ENCODE measurements at regions not wholly inside any gene's neighbourhood (a gene's known extent, or its start where the extent isn't known, plus 50 kb on each side); places are given as distances from the start of the nearest gene placed in this dataset.

GRCh38 chr3:102258666-102259227 is 176.1 kb upstream of the ZPLD1 start:
- Histone ChIP-seq H3K4me1 (ENCODE audit: insufficient read depth, low read length) (no peaks in the 10 kb centered on the region), H3K9ac (ENCODE audit: insufficient read depth, low read depth, low read length) (no peak overlapping the region), H3K36me3 (replicated peaks in 1 of 2; ENCODE audit: control insufficient read depth in 1 of 2, insufficient read depth in 2 of 2, low read length in 2 of 2) (no peaks in the 10 kb centered on the region), H3K9me3 (ENCODE audit: low read length) (no peaks in the 10 kb centered on the region), H3K27me3 (ENCODE audit: control insufficient read depth in 1 of 2, insufficient read depth in 2 of 2, low read length in 2 of 2) (no peaks in the 10 kb centered on the region), H3K79me2 (ENCODE audit: insufficient read depth, low read length) (no peaks in the 10 kb centered on the region), H3K4me3 (replicated peaks in 1 of 3; ENCODE audit: insufficient read depth in 1 of 3, low read depth in 2 of 3, low read length in 3 of 3) (no peak overlapping the region), H2AFZ (ENCODE audit: low read length) (no peak overlapping the region), H3K4me2 (ENCODE audit: low read depth, low read length) (no peak overlapping the region), H4K20me1 (ENCODE audit: insufficient read depth, low read length) (no peaks in the 10 kb centered on the region), H3K27ac (ENCODE audit: extremely low read length, insufficient read depth, low read length) (no peak overlapping the region)
- ChIA-PET CTCF (ENCODE audit: low intra/inter-chr PET ratio, low total read pairs) (no interaction called here), POLR2A (no interaction called here)
- ATAC-seq: no peak
- in situ Hi-C loops (cut with HindIII; ENCODE audit: extremely low pct_ligation_motif_present, low pct_unique_long_range_greater_than_20kb): no loop called here
- intact Hi-C loops (cut with micrococcal nuclease; ENCODE audit: unreplicated experiment): no loop called here
- BruUV-seq (replicated peaks): no TSS peak
- FAIRE-seq: no peak
- DNase-seq (ENCODE audit: low spot score): no peak
- 1% methylated on average over 3 of the region's 3 CpGs for WGBS (ENCODE audit: low lambda C conversion rate)
- no peak for TF ChIP-seq NRL (CRISPR knock-in tag; IDR thresholded peaks at IDR 0.05; ENCODE audit: borderline replicate concordance)
- no peak for TF ChIP-seq ZNF101 (CRISPR knock-in tag; IDR thresholded peaks at IDR 0.05; ENCODE audit: borderline replicate concordance, low read depth)
- TF ChIP-seq MAFG (CRISPR knock-in tag; IDR thresholded peaks at IDR 0.05): no peak
- TF ChIP-seq NFRKB (IDR thresholded peaks at IDR 0.05): no peak
- no peak for TF ChIP-seq ZNF75D (CRISPR knock-in tag; IDR thresholded peaks at IDR 0.05; ENCODE audit: borderline replicate concordance)
- TF ChIP-seq NPAS2 (CRISPR knock-in tag; IDR thresholded peaks at IDR 0.05; ENCODE audit: borderline replicate concordance): no peak
- no peak for TF ChIP-seq ZNF776 (CRISPR knock-in tag; IDR thresholded peaks at IDR 0.05)
- TF ChIP-seq CSRNP1 (CRISPR knock-in tag; IDR thresholded peaks at IDR 0.05): no peak
- no peak for TF ChIP-seq RBFOX2 (IDR thresholded peaks at IDR 0.05; ENCODE audit: low read depth, low read length)
- TF ChIP-seq ATF5 (CRISPR knock-in tag; IDR thresholded peaks at IDR 0.05; ENCODE audit: low read depth): no peak
- TF ChIP-seq ZNF350 (CRISPR knock-in tag; IDR thresholded peaks at IDR 0.05; ENCODE audit: borderline replicate concordance, low read depth): no peak
- no peak for TF ChIP-seq ZBTB44 (CRISPR knock-in tag; IDR thresholded peaks at IDR 0.05)
- no peak for TF ChIP-seq POGK (CRISPR knock-in tag; conservative IDR thresholded peaks at IDR 0.05)
- no peak for TF ChIP-seq SMYD3 (CRISPR knock-in tag; IDR thresholded peaks at IDR 0.05)
- no peak for TF ChIP-seq ZSCAN22 (CRISPR knock-in tag; IDR thresholded peaks at IDR 0.05)
- TF ChIP-seq TFE3 (CRISPR knock-in tag; IDR thresholded peaks at IDR 0.05): no peak
